ENCODE measurements at regions not wholly inside any gene's neighbourhood (a gene's known extent, or its start where the extent isn't known, plus 50 kb on each side); places are given as distances from the start of the nearest gene placed in this dataset.

DNA sequence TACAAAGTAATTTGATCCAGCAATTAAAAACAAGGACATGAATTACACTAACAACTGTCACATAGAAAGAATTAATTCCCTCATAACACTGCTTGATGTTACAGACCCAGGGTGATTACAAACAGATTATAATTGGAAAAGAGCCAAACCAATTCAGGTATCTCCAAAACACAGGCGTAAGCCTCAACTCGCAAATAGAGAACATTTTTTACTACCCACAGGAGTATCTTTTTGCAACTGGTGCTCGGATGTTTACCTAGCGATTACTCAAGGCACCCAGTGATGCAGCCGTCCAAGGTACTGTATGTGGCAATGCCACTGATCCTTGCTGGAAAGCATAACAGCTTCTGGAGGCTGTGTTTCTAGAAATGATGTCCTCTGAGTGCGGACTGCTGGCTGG is 386.1 kb upstream of the KIF2A start:
- Histone ChIP-seq H2BK12ac (ENCODE audit: low read depth, low read length) (no peak overlapping the region), H2BK5ac (ENCODE audit: low read depth, low read length) (no peak overlapping the region), H2AK5ac (ENCODE audit: low read depth, low read length) (no peak overlapping the region), H3K9ac (replicated peaks in 1 of 4; ENCODE audit: extremely low read depth in 1 of 4, low read depth in 3 of 4, low read length in 3 of 4) (no peak overlapping the region), H3K27ac (ENCODE audit: low read depth, low read length) (no peak overlapping the region), H3K79me1 (ENCODE audit: low read depth, low read length) (no peaks in the 10 kb centered on the region), H3K18ac (ENCODE audit: extremely low read depth, low read length) (no peak overlapping the region), H3K27me3 (replicated peaks in 1 of 4; ENCODE audit: control insufficient read depth in 3 of 4, extremely low read depth in 1 of 4, insufficient read depth in 3 of 4, low read length in 3 of 4) (no peaks in the 10 kb centered on the region), H3K23ac (ENCODE audit: insufficient read length) (no peak overlapping the region), H3K56ac (replicated peaks; ENCODE audit: insufficient read length, low read depth, low read length) (no peak overlapping the region), H4K5ac (ENCODE audit: insufficient read length, low read depth, low read length) (no peak overlapping the region), H3K4me1 (replicated peaks in 1 of 4; ENCODE audit: control insufficient read depth in 3 of 4, insufficient read depth in 4 of 4, low read length in 3 of 4) (no peaks in the 10 kb centered on the region), H3K36me3 (ENCODE audit: control insufficient read depth in 2 of 4, insufficient read depth in 4 of 4, low read length in 3 of 4) (no peaks in the 10 kb centered on the region), H3K4me3 (ENCODE audit: extremely low read depth in 1 of 4, insufficient read depth in 2 of 4, low read depth in 3 of 4, low read length in 4 of 4) (no peak overlapping the region; a peak in 1 of 8 replicates), H4K91ac (replicated peaks; ENCODE audit: insufficient read length, low read length) (no peak overlapping the region), H3K23me2 (ENCODE audit: low read depth, low read length) (no peaks in the 10 kb centered on the region), H2BK120ac (replicated peaks; ENCODE audit: low read depth, low read length) (no peak overlapping the region), H2BK20ac (ENCODE audit: low read length) (no peak overlapping the region), H3K4me2 (ENCODE audit: insufficient read depth in 1 of 2, low read depth in 2 of 2, low read length in 2 of 2) (no peak overlapping the region), H2BK15ac (ENCODE audit: low read length) (no peak overlapping the region), H4K20me1 (replicated peaks in 1 of 2; ENCODE audit: control insufficient read depth in 1 of 2, insufficient read depth in 2 of 2, low read length in 2 of 2) (no peaks in the 10 kb centered on the region), H3K14ac (ENCODE audit: insufficient read length) (no peak overlapping the region), H3K9me3 (ENCODE audit: insufficient read depth in 2 of 2, low read depth in 1 of 2, low read length in 1 of 2) (no peaks in the 10 kb centered on the region), H4K8ac (ENCODE audit: extremely low read depth, insufficient read depth, low read length) (no peak overlapping the region), H3K79me2 (ENCODE audit: control insufficient read depth in 1 of 2, insufficient read depth in 2 of 2, low read length in 2 of 2) (no peaks in the 10 kb centered on the region), H2AFZ (ENCODE audit: low read length) (no peak overlapping the region), H3K4ac (replicated peaks; ENCODE audit: insufficient read length, low read depth, low read length) (no peak overlapping the region)
- DNase-seq (ENCODE audit: low read depth in 1 of 2, low spot score in 2 of 2): no peak
- CTCF ChIA-PET (ENCODE audit: partially characterized antibody): no interaction called here
- 89% methylated on average over 6 of the region's 6 CpGs; no CpG with 5 or more reads in 1 of the 2 experiments for WGBS, 2 experiments (ENCODE audit: extremely low coverage in 1 of 2, insufficient coverage in 1 of 2, insufficient read length in 1 of 2, insufficient replicate concordance in 2 of 2, low coverage in 1 of 2, low lambda C conversion rate in 2 of 2, missing lambda C conversion rate in 1 of 2)
- FAIRE-seq: no peak
- POLR2A ChIA-PET (ENCODE audit: partially characterized antibody): no interaction called here
- no peak for TF ChIP-seq KDM4A (IDR thresholded peaks at IDR 0.05; ENCODE audit: low read depth, low read length, severe bottlenecking)
- no peak for TF ChIP-seq PHF8 (conservative IDR thresholded peaks at IDR 0.05; ENCODE audit: low read depth, low read length)
- TF ChIP-seq KDM5A (IDR thresholded peaks at IDR 0.05; ENCODE audit: low read length): no peak
- no peak for TF ChIP-seq CHD1 (IDR thresholded peaks at IDR 0.05; ENCODE audit: low read depth, low read length)
- no peak for TF ChIP-seq TBP (IDR thresholded peaks at IDR 0.05; ENCODE audit: low read depth, low read length)
- TF ChIP-seq CEBPB (IDR thresholded peaks at IDR 0.05; ENCODE audit: low read depth, low read length): no peak
